Testis (tissue), 2 donors: ENCODE measurements at regions not wholly inside any gene's neighbourhood (a gene's known extent, or its start where the extent isn't known, plus 50 kb on each side); places are given as distances from the start of the nearest gene placed in this dataset.
"Not testable (repeated sequence)": the region's sequence is repeated elsewhere in the genome, so short reads cannot be mapped to it uniquely, and the experiment has no call there.

ENCODE experiments used
- POLR2A ChIP-seq: fragments of 450-650 bp; IDR thresholded peaks from one replicate; pipeline ENCODE4 v1.6.1; 2017; ENCODE audit warnings: antibody characterized with exemption, mild to moderate bottlenecking, moderate library complexity
- TF ChIP-seq, protein P1 (sequence below), 3 experiments: fragments of 450-650 bp in 2 of 3; fragments of 200-600 bp in 1 of 3; sonication (generic) in 1 of 3; IDR thresholded peaks; one replicate each; pipeline ENCODE4 v1.5.1; 2016 to 2019; ENCODE audit warnings: antibody characterized with exemption in 3 of 3, mild to moderate bottlenecking in 2 of 3, moderate library complexity in 1 of 3

DNA sequence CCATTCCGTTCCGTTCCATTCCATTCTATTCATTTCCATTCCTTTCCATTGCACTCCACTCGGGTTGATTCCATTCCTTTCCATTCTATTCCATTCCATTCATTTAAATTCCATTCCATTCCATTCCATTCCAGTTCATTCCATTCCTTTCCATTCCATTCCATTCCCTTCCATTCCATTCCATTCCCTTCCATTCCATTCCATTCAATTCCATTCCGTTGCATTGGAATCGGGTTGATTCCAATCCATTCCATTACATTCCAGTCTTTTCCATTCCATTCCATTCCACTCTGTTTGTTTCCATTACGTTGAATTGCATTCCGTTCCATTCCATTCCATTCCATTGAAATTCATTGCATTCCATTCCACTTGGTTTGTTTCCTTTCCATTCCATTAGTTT lies 169.2 kb downstream of the CWH43 start:
- not testable (repeated sequence) for TF ChIP-seq POLR2A
- TF ChIP-seq, protein P1, sequence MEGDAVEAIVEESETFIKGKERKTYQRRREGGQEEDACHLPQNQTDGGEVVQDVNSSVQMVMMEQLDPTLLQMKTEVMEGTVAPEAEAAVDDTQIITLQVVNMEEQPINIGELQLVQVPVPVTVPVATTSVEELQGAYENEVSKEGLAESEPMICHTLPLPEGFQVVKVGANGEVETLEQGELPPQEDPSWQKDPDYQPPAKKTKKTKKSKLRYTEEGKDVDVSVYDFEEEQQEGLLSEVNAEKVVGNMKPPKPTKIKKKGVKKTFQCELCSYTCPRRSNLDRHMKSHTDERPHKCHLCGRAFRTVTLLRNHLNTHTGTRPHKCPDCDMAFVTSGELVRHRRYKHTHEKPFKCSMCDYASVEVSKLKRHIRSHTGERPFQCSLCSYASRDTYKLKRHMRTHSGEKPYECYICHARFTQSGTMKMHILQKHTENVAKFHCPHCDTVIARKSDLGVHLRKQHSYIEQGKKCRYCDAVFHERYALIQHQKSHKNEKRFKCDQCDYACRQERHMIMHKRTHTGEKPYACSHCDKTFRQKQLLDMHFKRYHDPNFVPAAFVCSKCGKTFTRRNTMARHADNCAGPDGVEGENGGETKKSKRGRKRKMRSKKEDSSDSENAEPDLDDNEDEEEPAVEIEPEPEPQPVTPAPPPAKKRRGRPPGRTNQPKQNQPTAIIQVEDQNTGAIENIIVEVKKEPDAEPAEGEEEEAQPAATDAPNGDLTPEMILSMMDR (IDR thresholded peaks at IDR 0.05) = not testable (repeated sequence)
